KOPT-K1 (cell line): ENCODE measurements at regions not wholly inside any gene's neighbourhood (a gene's known extent, or its start where the extent isn't known, plus 50 kb on each side); places are given as distances from the start of the nearest gene placed in this dataset.

Source experiments
- H3K27ac ChIP-seq: fragments of 200-600 bp; sonication (generic); 2 replicates; pipeline ENCODE4 v1.5.1; 2016; ENCODE audit warnings: antibody characterized with exemption, mild to moderate bottlenecking, low read depth, low read length; ENCODE audit not compliant: poor library complexity, severe bottlenecking
- H3K36me3 ChIP-seq: fragments of 200-600 bp; sonication (generic); 2 replicates; pipeline ENCODE4 v1.5.1; 2017; ENCODE audit warnings: antibody characterized with exemption, mild to moderate bottlenecking, low read length, moderate library complexity; ENCODE audit not compliant: insufficient read depth
- H3K9me3 ChIP-seq: fragments of 200-600 bp; sonication (generic); 2 replicates; pipeline ENCODE4 v1.5.1; 2017; ENCODE audit warnings: antibody characterized with exemption, low read length, mild to moderate bottlenecking; ENCODE audit not compliant: insufficient read depth, poor library complexity, severe bottlenecking

GRCh38 chr1:232194424-232194823 is 435.5 kb downstream of the SIPA1L2 start:
- no peaks in the 10 kb centered on the region for H3K36me3 ChIP-seq
- no peaks in the 10 kb centered on the region for H3K9me3 ChIP-seq
- no peak overlapping the region for H3K27ac ChIP-seq

- Histone ChIP-seq H3K36me3 (no peaks in the 10 kb centered on the region), H3K27ac (no peak overlapping the region), H3K9me3 (no peaks in the 10 kb centered on the region)
Measured at GRCh38 chr1:232193451-232193783, 436.5 kb downstream of the SIPA1L2 start.

- H3K27ac ChIP-seq, result no peak overlapping the region
- H3K36me3 ChIP-seq, result no peaks in the 10 kb centered on the region
- no peaks in the 10 kb centered on the region for H3K9me3 ChIP-seq
Measured at GRCh38 chr1:232192781-232193450, 437.0 kb downstream of the SIPA1L2 start.

GRCh38 chr1:232191560-232191959 is 438.4 kb downstream of the SIPA1L2 start:
- H3K27ac ChIP-seq, result no peak overlapping the region
- H3K9me3 ChIP-seq, result no peaks in the 10 kb centered on the region
- H3K36me3 ChIP-seq, result no peaks in the 10 kb centered on the region

- Histone ChIP-seq H3K36me3 (no peaks in the 10 kb centered on the region), H3K27ac (no peak overlapping the region), H3K9me3 (no peaks in the 10 kb centered on the region)
Measured at GRCh38 chr1:232188318-232188717, 441.6 kb downstream of the SIPA1L2 start.

- Histone ChIP-seq H3K36me3 (no peaks in the 10 kb centered on the region), H3K27ac (no peak overlapping the region)
Measured at GRCh38 chr1:232186931-232187330, 443.0 kb downstream of the SIPA1L2 start.

GRCh38 chr1:232184561-232185530 is 445.1 kb downstream of the SIPA1L2 start:
- no peaks in the 10 kb centered on the region for H3K9me3 ChIP-seq
- no peaks in the 10 kb centered on the region for H3K36me3 ChIP-seq
- no peak overlapping the region for H3K27ac ChIP-seq

More at GRCh38 chr1:232186931-232187330, 443.0 kb downstream of the SIPA1L2 start:
- H3K9me3 ChIP-seq, result no peaks in the 10 kb centered on the region

GRCh38 chr1:232183802-232184201 is 446.1 kb downstream of the SIPA1L2 start:
- Histone ChIP-seq H3K9me3 (no peaks in the 10 kb centered on the region), H3K27ac (no peak overlapping the region), H3K36me3 (no peaks in the 10 kb centered on the region)

- H3K36me3 ChIP-seq, result no peaks in the 10 kb centered on the region
- no peak overlapping the region for H3K27ac ChIP-seq
- H3K9me3 ChIP-seq, result no peaks in the 10 kb centered on the region
Measured at GRCh38 chr1:232183266-232183800, 446.6 kb downstream of the SIPA1L2 start.

- no peaks in the 10 kb centered on the region for H3K36me3 ChIP-seq
- H3K27ac ChIP-seq, result no peak overlapping the region
- H3K9me3 ChIP-seq, result no peaks in the 10 kb centered on the region
Measured at GRCh38 chr1:232182236-232182635, 447.7 kb downstream of the SIPA1L2 start.

GRCh38 chr1:232180779-232181136 is 449.2 kb downstream of the SIPA1L2 start:
- no peaks in the 10 kb centered on the region for H3K36me3 ChIP-seq
- no peak overlapping the region for H3K27ac ChIP-seq
- H3K9me3 ChIP-seq, result peaks cover 4% of the 10 kb centered on the region

GRCh38 chr1:232179896-232180778 is 449.8 kb downstream of the SIPA1L2 start:
- Histone ChIP-seq H3K27ac (no peak overlapping the region), H3K9me3 (peaks cover 6% of the 10 kb centered on the region), H3K36me3 (no peaks in the 10 kb centered on the region)

GRCh38 chr1:232178191-232178590 is 451.7 kb downstream of the SIPA1L2 start:
- H3K27ac ChIP-seq, result no peak overlapping the region
- H3K9me3 ChIP-seq, result peaks cover 6% of the 10 kb centered on the region
- no peaks in the 10 kb centered on the region for H3K36me3 ChIP-seq

GRCh38 chr1:232177438-232177837 is 452.5 kb downstream of the SIPA1L2 start:
- H3K36me3 ChIP-seq, result no peaks in the 10 kb centered on the region
- H3K27ac ChIP-seq, result no peak overlapping the region
- H3K9me3 ChIP-seq, result peaks cover 6% of the 10 kb centered on the region

GRCh38 chr1:232176222-232176621 is 453.7 kb downstream of the SIPA1L2 start:
- peaks cover 6% of the 10 kb centered on the region for H3K9me3 ChIP-seq
- H3K27ac ChIP-seq, result no peak overlapping the region

More at GRCh38 chr1:232176222-232176621, 453.7 kb downstream of the SIPA1L2 start:
- no peaks in the 10 kb centered on the region for H3K36me3 ChIP-seq
